Loucy (cell line): ENCODE measurements at regions not wholly inside any gene's neighbourhood (a gene's known extent, or its start where the extent isn't known, plus 50 kb on each side); places are given as distances from the start of the nearest gene placed in this dataset.

Experiments
- CTCF ChIP-seq: fragments of 200-600 bp; sonication (generic); conservative IDR thresholded peaks from 2 replicates; pipeline ENCODE4 v1.5.1; 2014; ENCODE audit warnings: mild to moderate bottlenecking, antibody characterized with exemption, low read length
- EZH2phosphoT487 ChIP-seq: fragments of 200-600 bp; IDR thresholded peaks from 2 replicates; pipeline ENCODE4 v1.6.1; 2018; ENCODE audit warnings: antibody characterized with exemption, mild to moderate bottlenecking, moderate library complexity, borderline replicate concordance

DNA sequence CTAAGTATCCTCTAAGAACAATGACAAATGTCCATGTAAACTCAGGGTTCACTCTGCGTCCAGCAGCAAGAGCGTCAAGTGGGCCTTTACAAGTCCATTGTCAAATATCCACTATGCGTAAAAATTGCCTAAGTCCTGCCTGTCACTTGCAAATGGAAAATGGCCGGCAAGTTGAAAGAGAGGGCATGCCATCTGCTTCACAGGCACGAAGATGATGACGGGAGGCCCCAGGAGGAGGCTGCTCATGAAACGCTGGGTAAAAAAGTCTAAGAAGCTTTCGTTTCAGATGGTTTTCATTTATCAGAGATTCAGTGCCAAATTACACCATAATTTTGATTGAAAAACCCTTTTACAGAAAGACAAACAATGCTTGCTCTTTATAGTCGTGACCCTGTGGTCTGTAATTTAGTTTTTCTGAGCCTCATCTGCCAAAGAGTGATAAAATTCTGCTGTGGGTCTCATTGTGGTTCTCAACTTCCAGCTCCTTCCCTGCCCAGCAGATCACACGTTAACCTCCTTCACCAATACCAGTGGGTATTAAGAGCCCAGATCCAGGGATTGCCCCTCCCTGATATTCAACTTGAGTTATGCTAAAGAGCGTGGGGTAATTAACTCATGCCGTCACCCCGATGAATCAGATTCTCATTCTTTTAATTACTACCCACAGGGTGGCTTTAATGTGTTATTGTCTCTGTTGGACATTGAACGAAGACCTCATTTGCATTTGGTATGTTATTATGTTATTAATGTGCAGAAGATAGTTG is 160.2 kb upstream of the ALKAL2 start:
- TF ChIP-seq CTCF (no peak), EZH2phosphoT487 (no peak)
